ENCODE measurements at regions not wholly inside any gene's neighbourhood (a gene's known extent, or its start where the extent isn't known, plus 50 kb on each side); places are given as distances from the start of the nearest gene placed in this dataset.

DNA sequence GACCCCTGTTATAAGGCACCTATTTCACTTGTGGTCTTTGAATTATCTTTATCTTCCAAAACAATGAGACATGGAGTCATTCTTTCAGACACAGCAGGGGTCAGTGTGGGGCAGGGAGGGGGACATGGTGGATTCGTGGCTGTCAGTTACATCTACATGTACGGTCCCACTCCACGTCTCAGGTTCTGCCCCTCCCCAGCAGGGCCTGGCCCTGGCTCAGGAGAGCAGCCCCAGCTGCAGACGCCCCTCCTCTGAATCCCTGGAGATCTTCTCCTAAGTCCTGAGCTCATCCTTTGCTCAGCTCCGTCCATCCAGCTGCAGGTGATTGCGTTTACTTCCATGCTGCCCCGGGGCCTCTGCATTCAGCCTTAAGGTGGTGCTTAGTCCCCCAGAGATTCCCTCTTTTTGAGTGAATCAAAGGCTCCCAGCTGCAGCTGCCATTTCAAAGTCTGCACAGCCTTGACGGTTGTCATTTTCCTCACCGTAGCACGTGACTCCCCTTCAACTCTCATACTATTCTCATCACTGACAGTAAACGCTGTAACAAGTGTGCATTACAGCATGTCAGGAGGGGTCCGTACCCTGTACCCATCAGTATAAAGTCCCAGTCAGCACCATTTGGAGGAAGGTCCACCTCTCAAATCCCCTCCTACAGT lies 113.4 kb upstream of the TCERG1L start:
- no peak overlapping the region for H3K27ac ChIP-seq
- WGBS, result 86% methylated on average over 12 of the region's 12 CpGs
- no peak for TF ChIP-seq POLR2AphosphoS5 (IDR thresholded peaks at IDR 0.05)
- TF ChIP-seq EP300 (IDR thresholded peaks at IDR 0.05), result no peak
- TF ChIP-seq POLR2A (IDR thresholded peaks at IDR 0.05), result no peak
- TF ChIP-seq, protein P1, sequence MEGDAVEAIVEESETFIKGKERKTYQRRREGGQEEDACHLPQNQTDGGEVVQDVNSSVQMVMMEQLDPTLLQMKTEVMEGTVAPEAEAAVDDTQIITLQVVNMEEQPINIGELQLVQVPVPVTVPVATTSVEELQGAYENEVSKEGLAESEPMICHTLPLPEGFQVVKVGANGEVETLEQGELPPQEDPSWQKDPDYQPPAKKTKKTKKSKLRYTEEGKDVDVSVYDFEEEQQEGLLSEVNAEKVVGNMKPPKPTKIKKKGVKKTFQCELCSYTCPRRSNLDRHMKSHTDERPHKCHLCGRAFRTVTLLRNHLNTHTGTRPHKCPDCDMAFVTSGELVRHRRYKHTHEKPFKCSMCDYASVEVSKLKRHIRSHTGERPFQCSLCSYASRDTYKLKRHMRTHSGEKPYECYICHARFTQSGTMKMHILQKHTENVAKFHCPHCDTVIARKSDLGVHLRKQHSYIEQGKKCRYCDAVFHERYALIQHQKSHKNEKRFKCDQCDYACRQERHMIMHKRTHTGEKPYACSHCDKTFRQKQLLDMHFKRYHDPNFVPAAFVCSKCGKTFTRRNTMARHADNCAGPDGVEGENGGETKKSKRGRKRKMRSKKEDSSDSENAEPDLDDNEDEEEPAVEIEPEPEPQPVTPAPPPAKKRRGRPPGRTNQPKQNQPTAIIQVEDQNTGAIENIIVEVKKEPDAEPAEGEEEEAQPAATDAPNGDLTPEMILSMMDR (IDR thresholded peaks at IDR 0.05), result no peak
- H3K9me3 ChIP-seq, result no peaks in the 10 kb centered on the region
- no peak overlapping the region for H3K4me3 ChIP-seq
- no peaks in the 10 kb centered on the region for H3K4me1 ChIP-seq
- DNase-seq (ENCODE audit: low spot score in 2 of 2), result no peak
- H3K27me3 ChIP-seq, result peaks cover 13% of the 10 kb centered on the region
- H3K36me3 ChIP-seq, result no peaks in the 10 kb centered on the region

DNA sequence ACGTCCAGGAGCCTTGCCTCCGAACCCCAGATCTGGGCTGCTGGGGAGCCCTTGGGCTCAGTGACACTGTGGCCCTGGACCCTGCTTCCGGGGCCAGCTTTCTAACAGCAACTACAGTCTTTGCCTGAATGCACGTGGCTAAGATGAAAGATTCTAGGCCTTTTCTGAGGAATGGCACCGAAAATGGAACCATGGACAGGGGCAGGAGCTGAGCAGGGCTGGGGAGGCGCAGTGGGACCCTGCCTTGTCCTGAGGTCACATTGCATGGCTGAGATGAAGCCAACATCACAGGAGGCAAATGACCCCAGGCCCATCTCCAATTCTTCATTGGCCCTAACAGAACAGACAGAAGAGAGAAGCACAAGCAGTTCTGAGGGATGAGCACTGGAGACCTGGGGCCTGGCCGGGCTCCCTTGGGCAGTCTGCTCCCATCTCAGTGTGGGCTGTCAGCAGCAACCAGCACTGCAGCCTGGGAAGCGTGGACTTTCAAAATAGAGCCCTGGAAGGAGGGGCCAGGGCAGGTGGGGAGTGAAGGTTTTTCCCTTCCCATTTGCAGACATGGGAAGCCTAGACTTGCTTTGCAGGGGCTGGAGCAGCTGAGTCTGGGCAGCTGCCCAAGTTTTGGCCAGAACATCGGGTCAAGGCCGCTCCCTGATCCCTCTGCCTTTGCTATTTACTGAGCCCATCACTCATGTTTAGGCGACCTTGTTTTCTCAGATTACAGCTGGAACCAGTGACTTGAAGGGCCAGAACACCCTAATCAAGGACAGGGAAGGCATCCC lies 114.4 kb upstream of the TCERG1L start:
- TF ChIP-seq POLR2A (IDR thresholded peaks at IDR 0.05) (no peak), POLR2AphosphoS5 (IDR thresholded peaks at IDR 0.05) (no peak), EP300 (IDR thresholded peaks at IDR 0.05) (no peak)
- TF ChIP-seq, protein P1 (IDR thresholded peaks at IDR 0.05), result no peak
- no peaks in the 10 kb centered on the region for H3K36me3 ChIP-seq
- H3K4me3 ChIP-seq, result no peak overlapping the region
- 70% methylated on average over 8 of the region's 11 CpGs for whole genome bisulfite sequencing
- DNase-seq (ENCODE audit: low spot score in 2 of 2), result no peak
- H3K27ac ChIP-seq, result no peak overlapping the region
- peaks cover 14% of the 10 kb centered on the region for H3K27me3 ChIP-seq
- H3K4me1 ChIP-seq, result no peaks in the 10 kb centered on the region
- H3K9me3 ChIP-seq, result no peaks in the 10 kb centered on the region

GRCh38 chr10:131426534-131426898 lies 115.0 kb upstream of the TCERG1L start:
- 39% methylated on average over 2 of the region's 9 CpGs for WGBS
- H3K4me1 ChIP-seq, result no peaks in the 10 kb centered on the region
- no peaks in the 10 kb centered on the region for H3K9me3 ChIP-seq
- TF ChIP-seq, protein P1 (IDR thresholded peaks at IDR 0.05), result no peak
- TF ChIP-seq POLR2AphosphoS5 (IDR thresholded peaks at IDR 0.05) (no peak), POLR2A (IDR thresholded peaks at IDR 0.05) (no peak), EP300 (IDR thresholded peaks at IDR 0.05) (no peak)
- peaks cover 17% of the 10 kb centered on the region for H3K27me3 ChIP-seq
- H3K36me3 ChIP-seq, result no peaks in the 10 kb centered on the region
- DNase-seq (ENCODE audit: low spot score in 2 of 2), result no peak
- H3K4me3 ChIP-seq, result no peak overlapping the region
- no peak overlapping the region for H3K27ac ChIP-seq

GRCh38 chr10:131427281-131427680 lies 115.8 kb upstream of the TCERG1L start:
- Histone ChIP-seq H3K27ac (no peak overlapping the region), H3K36me3 (no peaks in the 10 kb centered on the region), H3K9me3 (no peaks in the 10 kb centered on the region), H3K4me1 (no peaks in the 10 kb centered on the region), H3K27me3 (peaks cover 24% of the 10 kb centered on the region), H3K4me3 (no peak overlapping the region)
- no peak for DNase-seq (ENCODE audit: low spot score in 2 of 2)
- 18% methylated on average over 8 of the region's 8 CpGs for WGBS
- TF ChIP-seq POLR2AphosphoS5 (IDR thresholded peaks at IDR 0.05), result no peak
- no peak for TF ChIP-seq POLR2A (IDR thresholded peaks at IDR 0.05)
- TF ChIP-seq, protein P1 (IDR thresholded peaks at IDR 0.05), result no peak
- TF ChIP-seq EP300 (IDR thresholded peaks at IDR 0.05), result no peak

GRCh38 chr10:131427901-131428300 lies 116.4 kb upstream of the TCERG1L start:
- Histone ChIP-seq H3K9me3 (no peaks in the 10 kb centered on the region), H3K27me3 (peaks cover 30% of the 10 kb centered on the region), H3K4me1 (no peaks in the 10 kb centered on the region)

More at GRCh38 chr10:131427901-131428300, 116.4 kb upstream of the TCERG1L start:
- DNase-seq (ENCODE audit: low spot score in 2 of 2), result no peak
- no peak overlapping the region for H3K27ac ChIP-seq
- 76% methylated on average over 8 of the region's 8 CpGs for WGBS
- H3K36me3 ChIP-seq, result no peaks in the 10 kb centered on the region
- no peak overlapping the region for H3K4me3 ChIP-seq
- TF ChIP-seq, protein P1 (IDR thresholded peaks at IDR 0.05), result no peak
- no peak for TF ChIP-seq POLR2AphosphoS5 (IDR thresholded peaks at IDR 0.05)
- no peak for TF ChIP-seq EP300 (IDR thresholded peaks at IDR 0.05)
- TF ChIP-seq POLR2A (IDR thresholded peaks at IDR 0.05), result no peak

All from suprapubic skin (tissue), 4 donors.